GM12892 (cell line): ENCODE measurements at regions not wholly inside any gene's neighbourhood (a gene's known extent, or its start where the extent isn't known, plus 50 kb on each side); places are given as distances from the start of the nearest gene placed in this dataset.

Source experiments
- POLR2A ChIP-seq: IDR thresholded peaks from 2 replicates; pipeline ENCODE4 v1.6.1; 2011; ENCODE audit warnings: low read depth, low read length, control low read depth
- POLR2AphosphoS5 ChIP-seq: IDR thresholded peaks from 2 replicates; pipeline ENCODE4 v1.6.1; 2011; ENCODE audit warnings: low read depth, low read length, control low read depth

- TF ChIP-seq POLR2A (no peak), POLR2AphosphoS5 (no peak)
Observed at GRCh38 chr17:72259922-72260321, 139.1 kb downstream of the SOX9 start.
